ENCODE measurements at regions not wholly inside any gene's neighbourhood (a gene's known extent, or its start where the extent isn't known, plus 50 kb on each side); places are given as distances from the start of the nearest gene placed in this dataset.

GRCh38 chr6:90463359-90463758 lies 123.5 kb downstream of the MAP3K7 start:
- TF ChIP-seq, protein P1, sequence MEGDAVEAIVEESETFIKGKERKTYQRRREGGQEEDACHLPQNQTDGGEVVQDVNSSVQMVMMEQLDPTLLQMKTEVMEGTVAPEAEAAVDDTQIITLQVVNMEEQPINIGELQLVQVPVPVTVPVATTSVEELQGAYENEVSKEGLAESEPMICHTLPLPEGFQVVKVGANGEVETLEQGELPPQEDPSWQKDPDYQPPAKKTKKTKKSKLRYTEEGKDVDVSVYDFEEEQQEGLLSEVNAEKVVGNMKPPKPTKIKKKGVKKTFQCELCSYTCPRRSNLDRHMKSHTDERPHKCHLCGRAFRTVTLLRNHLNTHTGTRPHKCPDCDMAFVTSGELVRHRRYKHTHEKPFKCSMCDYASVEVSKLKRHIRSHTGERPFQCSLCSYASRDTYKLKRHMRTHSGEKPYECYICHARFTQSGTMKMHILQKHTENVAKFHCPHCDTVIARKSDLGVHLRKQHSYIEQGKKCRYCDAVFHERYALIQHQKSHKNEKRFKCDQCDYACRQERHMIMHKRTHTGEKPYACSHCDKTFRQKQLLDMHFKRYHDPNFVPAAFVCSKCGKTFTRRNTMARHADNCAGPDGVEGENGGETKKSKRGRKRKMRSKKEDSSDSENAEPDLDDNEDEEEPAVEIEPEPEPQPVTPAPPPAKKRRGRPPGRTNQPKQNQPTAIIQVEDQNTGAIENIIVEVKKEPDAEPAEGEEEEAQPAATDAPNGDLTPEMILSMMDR (conservative IDR thresholded peaks at IDR 0.05), result no peak
- WGBS, 2 experiments (ENCODE audit: insufficient coverage in 1 of 2, insufficient read length in 1 of 2), result 91 to 100% methylated on average over 1 to 3 of the region's 3 CpGs
- H3K27ac Mint-ChIP-seq, result no peak overlapping the region

DNA sequence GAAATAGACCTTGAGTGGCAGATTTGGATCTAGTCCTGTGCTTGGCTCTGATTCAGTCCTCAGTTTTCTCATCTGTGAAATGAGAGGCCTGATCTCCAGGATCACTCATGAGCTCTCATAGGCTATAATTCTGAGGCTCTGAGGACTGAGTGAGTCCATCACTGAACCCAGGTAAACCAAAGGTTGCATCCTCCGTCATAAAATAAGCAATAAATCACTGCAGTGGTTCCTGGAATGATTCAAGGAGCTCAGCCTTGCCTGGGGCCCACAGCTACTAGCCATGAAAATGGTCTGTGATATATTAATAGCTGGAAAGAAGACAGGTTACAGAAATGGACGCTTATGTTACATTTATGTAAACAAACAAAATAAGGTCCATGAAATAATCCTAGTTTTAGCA lies 124.8 kb downstream of the MAP3K7 start:
- Histone ChIP-seq H3K4me3 (ENCODE audit: low read length) (no peak overlapping the region), H3K36me3 (ENCODE audit: control insufficient read depth, insufficient read depth, low read length) (no peaks in the 10 kb centered on the region), H3K9ac (ENCODE audit: extremely low read depth, low read length, poor library complexity, severe bottlenecking) (no peak overlapping the region), H3K27ac (ENCODE audit: low read depth, low read length) (no peak overlapping the region), H3K9me3 (ENCODE audit: control insufficient read depth, low read length) (no peaks in the 10 kb centered on the region), H3K4me1 (ENCODE audit: control insufficient read depth, insufficient read depth, low read length) (peaks cover 4% of the 10 kb centered on the region), H3K27me3 (ENCODE audit: control insufficient read depth, insufficient read depth, low read length, poor library complexity, severe bottlenecking) (no peaks in the 10 kb centered on the region)
- Mint-ChIP-seq H3K4me1 (peaks cover 18% of the 10 kb centered on the region), H3K27me3 (ENCODE audit: insufficient read depth) (peaks cover 4% of the 10 kb centered on the region), H3K9me3 (no peaks in the 10 kb centered on the region), H3K27ac (no peak overlapping the region), H3K4me3 (no peak overlapping the region), H3K36me3 (ENCODE audit: low read depth) (no peaks in the 10 kb centered on the region)
- no peak for DNase-seq
- TF ChIP-seq, protein P1 (conservative IDR thresholded peaks at IDR 0.05), result no peak
- WGBS, 2 experiments (ENCODE audit: insufficient coverage in 1 of 2, insufficient read length in 1 of 2), result 95% methylated on average over 2 of the region's 2 CpGs; no CpG with 5 or more reads in 1 of the 2 experiments

More at GRCh38 chr6:90463359-90463758, 123.5 kb downstream of the MAP3K7 start:
- H3K4me3 Mint-ChIP-seq, result no peak overlapping the region
- Histone ChIP-seq H3K27ac (ENCODE audit: low read depth, low read length) (no peak overlapping the region), H3K4me3 (ENCODE audit: low read length) (no peak overlapping the region), H3K4me1 (ENCODE audit: control insufficient read depth, insufficient read depth, low read length) (peaks cover 4% of the 10 kb centered on the region), H3K9ac (ENCODE audit: extremely low read depth, low read length, poor library complexity, severe bottlenecking) (no peak overlapping the region), H3K27me3 (ENCODE audit: control insufficient read depth, insufficient read depth, low read length, poor library complexity, severe bottlenecking) (no peaks in the 10 kb centered on the region), H3K36me3 (ENCODE audit: control insufficient read depth, insufficient read depth, low read length) (no peaks in the 10 kb centered on the region), H3K9me3 (ENCODE audit: control insufficient read depth, low read length) (no peaks in the 10 kb centered on the region)
- H3K36me3 Mint-ChIP-seq (ENCODE audit: low read depth), result no peaks in the 10 kb centered on the region
- no peaks in the 10 kb centered on the region for H3K9me3 Mint-ChIP-seq
- no peak for DNase-seq
- peaks cover 4% of the 10 kb centered on the region for H3K27me3 Mint-ChIP-seq (ENCODE audit: insufficient read depth)
- H3K4me1 Mint-ChIP-seq, result peaks cover 18% of the 10 kb centered on the region

DNA sequence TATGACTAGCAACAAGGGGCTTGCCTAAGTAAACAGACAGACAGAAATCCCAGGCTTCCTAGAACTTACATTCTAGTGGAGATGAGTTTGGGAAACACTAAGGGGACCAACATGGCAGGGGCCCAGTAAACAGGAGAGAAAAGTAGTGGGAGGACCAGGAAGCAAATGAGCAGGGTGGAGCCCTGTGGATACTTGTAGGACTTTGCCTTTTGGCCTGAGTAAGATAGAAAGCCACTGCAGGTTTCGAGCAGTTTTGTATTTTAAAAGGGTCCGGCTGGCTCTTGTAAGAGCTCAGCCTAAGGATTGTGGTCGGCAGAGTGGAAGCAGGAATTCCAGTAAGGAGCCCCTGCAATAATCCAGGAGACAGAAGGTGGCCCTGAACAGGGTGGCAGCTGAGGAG lies 125.5 kb downstream of the MAP3K7 start:
- no peaks in the 10 kb centered on the region for H3K9me3 Mint-ChIP-seq
- Histone ChIP-seq H3K9me3 (ENCODE audit: control insufficient read depth, low read length) (no peaks in the 10 kb centered on the region), H3K4me1 (ENCODE audit: control insufficient read depth, insufficient read depth, low read length) (peaks cover 4% of the 10 kb centered on the region), H3K27ac (ENCODE audit: low read depth, low read length) (no peak overlapping the region), H3K9ac (ENCODE audit: extremely low read depth, low read length, poor library complexity, severe bottlenecking) (no peak overlapping the region), H3K4me3 (ENCODE audit: low read length) (no peak overlapping the region), H3K27me3 (ENCODE audit: control insufficient read depth, insufficient read depth, low read length, poor library complexity, severe bottlenecking) (no peaks in the 10 kb centered on the region), H3K36me3 (ENCODE audit: control insufficient read depth, insufficient read depth, low read length) (no peaks in the 10 kb centered on the region)
- TF ChIP-seq, protein P1 (conservative IDR thresholded peaks at IDR 0.05), result no peak
- WGBS, 2 experiments (ENCODE audit: insufficient coverage in 1 of 2, insufficient read length in 1 of 2), result 86 to 90% methylated on average over 1 to 3 of the region's 3 CpGs
- H3K36me3 Mint-ChIP-seq (ENCODE audit: low read depth), result no peaks in the 10 kb centered on the region
- no peak overlapping the region for H3K4me3 Mint-ChIP-seq
- H3K4me1 Mint-ChIP-seq, result peaks cover 13% of the 10 kb centered on the region
- peaks cover 4% of the 10 kb centered on the region for H3K27me3 Mint-ChIP-seq (ENCODE audit: insufficient read depth)
- no peak overlapping the region for H3K27ac Mint-ChIP-seq
- DNase-seq, result no peak
